PC-9 (cell line): ENCODE measurements at regions not wholly inside any gene's neighbourhood (a gene's known extent, or its start where the extent isn't known, plus 50 kb on each side); places are given as distances from the start of the nearest gene placed in this dataset.

Source experiments
- BruUV-seq: library from RNA; stranded (reverse); fragments of 400-500 nt; replicated peaks from 2 replicates; lab custom pipeline; 2021; lab: Mats Ljungman, UMichigan
- CTCF ChIA-PET: fragments of 300-600 bp; sonication (Branson Sonifier 250); formaldehyde crosslinking; loops from one replicate; lab custom pipeline; 2022; ENCODE audit warnings: antibody characterized with exemption; lab: Charles Lee
- POLR2A ChIA-PET: fragments of 300-600 bp; sonication (Branson Sonifier 250); formaldehyde crosslinking; loops from one replicate; lab custom pipeline; 2022; ENCODE audit warnings: antibody characterized with exemption; ENCODE audit not compliant: unreplicated experiment; lab: Charles Lee
- DNase-seq, 2 experiments: peaks; one replicate each; pipeline versions ENCODE4 v3.0.0 to v3.0.0-alpha.2; 2015 to 2022; ENCODE audit warnings: mixed read lengths in 1 of 2
- H2AFZ ChIP-seq: fragments of 200-600 bp; sonication (generic); 2 replicates; pipeline ENCODE4 v1.8.1; 2017; ENCODE audit warnings: antibody characterized with exemption
- H3F3A ChIP-seq: fragments of 200-600 bp; sonication (generic); 2 replicates; pipeline ENCODE4 v1.8.1; 2017; ENCODE audit warnings: antibody characterized with exemption, mild to moderate bottlenecking, low read depth; ENCODE audit not compliant: insufficient read depth
- H3K27ac ChIP-seq: fragments of 200-600 bp; sonication (generic); 2 replicates; pipeline ENCODE4 v1.6.1; 2016; ENCODE audit warnings: mixed run types
- H3K27me3 ChIP-seq: fragments of 200-600 bp; sonication (generic); 2 replicates; pipeline ENCODE4 v1.6.1; 2016; ENCODE audit warnings: low read depth, mixed run types; ENCODE audit not compliant: insufficient read depth
- H3K36me3 ChIP-seq: fragments of 200-600 bp; sonication (generic); 2 replicates; pipeline ENCODE4 v1.6.1; 2016; ENCODE audit warnings: low read depth, mixed run types
- H3K4me1 ChIP-seq: fragments of 200-600 bp; sonication (generic); replicated peaks from 2 replicates; pipeline ENCODE4 v1.6.1; 2016; ENCODE audit warnings: mixed run types; ENCODE audit not compliant: insufficient read depth
- H3K4me2 ChIP-seq: fragments of 200-600 bp; sonication (generic); 2 replicates; pipeline ENCODE4 v1.6.1; 2017; ENCODE audit warnings: mixed run types
- H3K4me3 ChIP-seq: fragments of 200-600 bp; sonication (generic); 2 replicates; pipeline ENCODE4 v1.6.1; 2016; ENCODE audit warnings: mixed run types
- H3K79me2 ChIP-seq: fragments of 200-600 bp; sonication (generic); 2 replicates; pipeline ENCODE4 v1.6.1; 2017; ENCODE audit warnings: low read depth, mixed run types
- H3K9me2 ChIP-seq: fragments of 200-600 bp; sonication (generic); 2 replicates; pipeline ENCODE4 v1.8.1; 2017; ENCODE audit warnings: mild to moderate bottlenecking; ENCODE audit not compliant: insufficient read depth
- H3K9me3 ChIP-seq: fragments of 200-600 bp; sonication (generic); 2 replicates; pipeline ENCODE4 v1.8.1; 2016; ENCODE audit warnings: low read depth; ENCODE audit not compliant: insufficient read depth
- H4K20me1 ChIP-seq: fragments of 200-600 bp; sonication (generic); 2 replicates; pipeline ENCODE4 v1.8.1; 2017; ENCODE audit not compliant: insufficient read depth
- EZH2 ChIP-seq: fragments of 200-600 bp; sonication (generic); IDR thresholded peaks from 2 replicates; pipeline ENCODE4 v1.8.0; 2017; ENCODE audit warnings: antibody characterized with exemption, low read depth
- intact Hi-C: fragments of 100-400 bp; cut with micrococcal nuclease; formaldehyde crosslinking; loops from one replicate; pipeline ENCODE4 v1.10.0; 2022; ENCODE audit not compliant: unreplicated experiment
- TF ChIP-seq, protein P1 (sequence below): fragments of 200-600 bp; sonication (generic); conservative IDR thresholded peaks from 2 replicates; pipeline ENCODE4 v1.6.1; 2017; ENCODE audit warnings: mixed run types, antibody characterized with exemption, mild to moderate bottlenecking, moderate library complexity

DNA sequence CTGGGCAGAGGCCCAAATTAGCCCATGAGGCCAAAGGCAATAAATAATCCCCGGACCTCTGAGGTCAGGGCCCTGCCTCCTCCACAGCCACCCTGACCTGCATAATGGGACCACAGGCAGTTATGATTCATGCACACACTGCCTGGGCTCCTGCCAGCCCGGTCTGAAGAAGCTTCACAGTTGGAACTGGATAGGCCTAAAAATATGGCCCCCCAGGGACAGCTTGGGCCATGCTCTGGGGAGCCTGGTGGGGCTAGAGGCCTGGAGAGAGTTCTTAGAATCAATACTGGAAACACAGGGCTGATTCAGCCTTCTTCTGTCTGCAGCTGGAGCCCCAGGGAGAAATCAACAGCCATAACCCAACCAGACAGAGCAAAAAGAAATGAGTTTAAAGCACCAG, 112.8 kb upstream of the CADM1 start:
- no peaks in the 10 kb centered on the region for H4K20me1 ChIP-seq
- H3K4me2 ChIP-seq = no peak overlapping the region
- no peak overlapping the region for H2AFZ ChIP-seq
- intact Hi-C loops = no loop called here
- CTCF ChIA-PET = no interaction called here
- no peak overlapping the region for H3K27ac ChIP-seq
- POLR2A ChIA-PET = no interaction called here
- H3K79me2 ChIP-seq = no peaks in the 10 kb centered on the region
- no peak for DNase-seq
- TF ChIP-seq EZH2 = no peak
- TF ChIP-seq, protein P1, sequence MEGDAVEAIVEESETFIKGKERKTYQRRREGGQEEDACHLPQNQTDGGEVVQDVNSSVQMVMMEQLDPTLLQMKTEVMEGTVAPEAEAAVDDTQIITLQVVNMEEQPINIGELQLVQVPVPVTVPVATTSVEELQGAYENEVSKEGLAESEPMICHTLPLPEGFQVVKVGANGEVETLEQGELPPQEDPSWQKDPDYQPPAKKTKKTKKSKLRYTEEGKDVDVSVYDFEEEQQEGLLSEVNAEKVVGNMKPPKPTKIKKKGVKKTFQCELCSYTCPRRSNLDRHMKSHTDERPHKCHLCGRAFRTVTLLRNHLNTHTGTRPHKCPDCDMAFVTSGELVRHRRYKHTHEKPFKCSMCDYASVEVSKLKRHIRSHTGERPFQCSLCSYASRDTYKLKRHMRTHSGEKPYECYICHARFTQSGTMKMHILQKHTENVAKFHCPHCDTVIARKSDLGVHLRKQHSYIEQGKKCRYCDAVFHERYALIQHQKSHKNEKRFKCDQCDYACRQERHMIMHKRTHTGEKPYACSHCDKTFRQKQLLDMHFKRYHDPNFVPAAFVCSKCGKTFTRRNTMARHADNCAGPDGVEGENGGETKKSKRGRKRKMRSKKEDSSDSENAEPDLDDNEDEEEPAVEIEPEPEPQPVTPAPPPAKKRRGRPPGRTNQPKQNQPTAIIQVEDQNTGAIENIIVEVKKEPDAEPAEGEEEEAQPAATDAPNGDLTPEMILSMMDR = no peak
- H3F3A ChIP-seq = no peaks in the 10 kb centered on the region
- peaks cover 17% of the 10 kb centered on the region; the same call in 1 of the 2 replicates for H3K27me3 ChIP-seq
- H3K9me3 ChIP-seq = no peaks in the 10 kb centered on the region
- BruUV-seq = no TSS peak
- no peaks in the 10 kb centered on the region for H3K9me2 ChIP-seq
- H3K36me3 ChIP-seq = no peaks in the 10 kb centered on the region
- no peaks in the 10 kb centered on the region for H3K4me1 ChIP-seq
- H3K4me3 ChIP-seq = no peak overlapping the region

DNA sequence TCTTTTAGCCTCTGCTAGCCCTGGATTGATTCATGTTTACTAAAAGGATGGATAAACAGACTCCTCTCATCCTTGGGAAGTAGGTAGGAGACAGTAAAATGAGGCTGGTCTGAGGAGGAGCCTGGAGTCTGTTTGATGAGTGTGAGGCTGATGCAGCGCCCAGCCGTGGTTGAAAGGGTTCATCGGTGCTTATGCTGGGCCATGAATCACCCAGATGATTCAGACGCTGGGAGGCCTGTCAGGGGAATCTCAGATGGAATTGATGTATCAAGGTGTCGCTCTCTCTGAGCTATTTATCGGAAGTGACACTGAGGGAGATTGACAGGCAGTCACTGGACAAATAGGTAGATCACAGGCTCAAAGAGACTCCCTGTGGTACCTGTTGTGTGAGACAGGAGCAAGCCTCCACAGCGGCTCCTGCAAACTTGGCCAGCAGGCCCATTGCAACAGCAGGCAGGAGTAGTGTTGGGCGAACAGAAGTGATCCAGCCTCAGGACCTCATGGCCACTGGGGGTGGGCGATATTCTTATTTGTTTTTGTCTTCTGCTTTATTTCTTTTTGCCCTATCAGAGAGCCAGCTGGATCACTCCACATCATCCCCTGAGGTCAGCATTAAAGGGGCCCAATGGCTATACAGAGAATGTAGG, 109.9 kb upstream of the CADM1 start:
- POLR2A ChIA-PET = no interaction called here
- TF ChIP-seq, protein P1 = no peak
- no peak for TF ChIP-seq EZH2
- Histone ChIP-seq H3F3A (no peaks in the 10 kb centered on the region), H3K27me3 (peaks cover 3% of the 10 kb centered on the region; the same call in 1 of the 2 replicates), H3K4me3 (no peak overlapping the region), H3K27ac (no peak overlapping the region), H4K20me1 (no peaks in the 10 kb centered on the region), H3K9me2 (no peaks in the 10 kb centered on the region), H3K9me3 (no peaks in the 10 kb centered on the region), H3K79me2 (no peaks in the 10 kb centered on the region), H2AFZ (no peak overlapping the region), H3K4me1 (no peaks in the 10 kb centered on the region), H3K4me2 (no peak overlapping the region), H3K36me3 (no peaks in the 10 kb centered on the region)
- DNase-seq = no peak
- intact Hi-C loops = no loop called here
- no TSS peak for BruUV-seq
- CTCF ChIA-PET = no interaction called here

- BruUV-seq = no TSS peak
- H3K4me3 ChIP-seq = no peak overlapping the region
- H3K79me2 ChIP-seq = no peaks in the 10 kb centered on the region
- ChIA-PET CTCF (no interaction called here), POLR2A (no interaction called here)
- intact Hi-C loops = no loop called here
- H2AFZ ChIP-seq = no peak overlapping the region
- H3K9me3 ChIP-seq = no peaks in the 10 kb centered on the region
- no peaks in the 10 kb centered on the region for H4K20me1 ChIP-seq
- TF ChIP-seq, protein P1 = no peak
- no peak for TF ChIP-seq EZH2
- peaks cover 3% of the 10 kb centered on the region; the same call in 1 of the 2 replicates for H3K27me3 ChIP-seq
- H3F3A ChIP-seq = no peaks in the 10 kb centered on the region
- H3K9me2 ChIP-seq = no peaks in the 10 kb centered on the region
- no peak overlapping the region for H3K4me2 ChIP-seq
- no peaks in the 10 kb centered on the region for H3K4me1 ChIP-seq
- DNase-seq = no peak
- H3K36me3 ChIP-seq = no peaks in the 10 kb centered on the region
- no peak overlapping the region for H3K27ac ChIP-seq
These were observed 108.8 kb upstream of the CADM1 start for GRCh38 chr11:115613004-115613403.
